HT-29 (cell line): ENCODE measurements at regions not wholly inside any gene's neighbourhood (a gene's known extent, or its start where the extent isn't known, plus 50 kb on each side); places are given as distances from the start of the nearest gene placed in this dataset.
A peak's percentile ranks its signal among the peaks of the same experiment; 100 is the strongest.

ENCODE experiments used
- DNase-seq: peaks from one replicate; pipeline ENCODE4 v3.0.0-alpha.2; 2015; ENCODE audit warnings: low spot score

GRCh38 chr14:71703477-71703876, 228.8 kb upstream of the RGS6 start:
- no peak for DNase-seq

- no peak for DNase-seq
These were observed 228.0 kb upstream of the RGS6 start for GRCh38 chr14:71704210-71704609.

- DNase-seq = no peak
These were observed 226.8 kb upstream of the RGS6 start for GRCh38 chr14:71705460-71705859.

GRCh38 chr14:71709076-71709475, 223.2 kb upstream of the RGS6 start:
- DNase-seq = no peak

- no peak for DNase-seq
These were observed 222.2 kb upstream of the RGS6 start for GRCh38 chr14:71709987-71710386.

- DNase-seq = no peak
These were observed 221.1 kb upstream of the RGS6 start for GRCh38 chr14:71711125-71711524.

GRCh38 chr14:71711619-71712018, 220.6 kb upstream of the RGS6 start:
- DNase-seq = no peak

- no peak for DNase-seq
These were observed 219.8 kb upstream of the RGS6 start for GRCh38 chr14:71712478-71712877.

- DNase-seq = no peak
These were observed 219.2 kb upstream of the RGS6 start for GRCh38 chr14:71713016-71713415.

GRCh38 chr14:71713451-71713850, 218.8 kb upstream of the RGS6 start:
- DNase-seq = no peak

GRCh38 chr14:71714225-71714624, 218.0 kb upstream of the RGS6 start:
- DNase-seq = no peak

GRCh38 chr14:71716041-71716772, 216.0 kb upstream of the RGS6 start:
- no peak for DNase-seq

GRCh38 chr14:71720978-71721624, 211.1 kb upstream of the RGS6 start:
- peak; percentile 49 for DNase-seq

- DNase-seq = no peak
These were observed 210.4 kb upstream of the RGS6 start for GRCh38 chr14:71721791-71722190.

- DNase-seq = no peak
These were observed 209.3 kb upstream of the RGS6 start for GRCh38 chr14:71722885-71723284.

- no peak for DNase-seq
These were observed 206.2 kb upstream of the RGS6 start for GRCh38 chr14:71725922-71726579.

- DNase-seq = no peak
These were observed 205.6 kb upstream of the RGS6 start for GRCh38 chr14:71726580-71727021.

GRCh38 chr14:71728386-71728785, 203.8 kb upstream of the RGS6 start:
- DNase-seq = no peak

GRCh38 chr14:71729596-71729995, 202.6 kb upstream of the RGS6 start:
- no peak for DNase-seq

- no peak for DNase-seq
These were observed 201.8 kb upstream of the RGS6 start for GRCh38 chr14:71730471-71730870.

GRCh38 chr14:71731096-71731495, 201.1 kb upstream of the RGS6 start:
- DNase-seq = no peak

GRCh38 chr14:71733210-71733883, 198.9 kb upstream of the RGS6 start:
- no peak for DNase-seq
